ENCODE measurements at regions not wholly inside any gene's neighbourhood (a gene's known extent, or its start where the extent isn't known, plus 50 kb on each side); places are given as distances from the start of the nearest gene placed in this dataset.

GRCh38 chr4:32735856-32736590, 2015.9 kb downstream of the PCDH7 start:
- no peak overlapping the region for H2BK12ac ChIP-seq (ENCODE audit: low read depth, low read length)
- WGBS, 2 experiments (ENCODE audit: extremely low coverage in 1 of 2, insufficient coverage in 1 of 2, insufficient read length in 1 of 2, insufficient replicate concordance in 2 of 2, low coverage in 1 of 2, low lambda C conversion rate in 2 of 2, missing lambda C conversion rate in 1 of 2): 90% methylated on average over 5 of the region's 5 CpGs; no CpG with 5 or more reads in 1 of the 2 experiments
- no peak for TF ChIP-seq BRCA1 (IDR thresholded peaks at IDR 0.05; ENCODE audit: low read depth, low read length)
- no peak for TF ChIP-seq TEAD4 (IDR thresholded peaks at IDR 0.05; ENCODE audit: low read depth, low read length)
- TF ChIP-seq RAD21 (IDR thresholded peaks at IDR 0.05 in 1 of 2, conservative IDR thresholded peaks at IDR 0.05 in 1 of 2; ENCODE audit: low read depth in 2 of 2, low read length in 2 of 2): no peak
- no peak for TF ChIP-seq SIN3A (conservative IDR thresholded peaks at IDR 0.05 in 1 of 2, IDR thresholded peaks at IDR 0.05 in 1 of 2; ENCODE audit: low read depth in 1 of 2, low read length in 2 of 2)
- TF ChIP-seq CTBP2 (IDR thresholded peaks at IDR 0.05; ENCODE audit: borderline replicate concordance, insufficient read depth, insufficient read length, low read length): no peak
- TF ChIP-seq BCL11A (IDR thresholded peaks at IDR 0.05; ENCODE audit: low read depth in 2 of 2, low read length in 2 of 2): no peak
- TF ChIP-seq SRF (IDR thresholded peaks at IDR 0.05; ENCODE audit: low read depth, low read length): no peak
- H3K4me3 ChIP-seq (ENCODE audit: extremely low read depth in 1 of 4, insufficient read depth in 2 of 4, low read depth in 3 of 4, low read length in 4 of 4): no peak overlapping the region
- H3K4me2 ChIP-seq (ENCODE audit: insufficient read depth in 1 of 2, low read depth in 2 of 2, low read length in 2 of 2): no peak overlapping the region
- DNase-seq (ENCODE audit: low read depth in 1 of 2, low spot score in 2 of 2): no peak
- H2BK5ac ChIP-seq (ENCODE audit: low read depth, low read length): no peak overlapping the region
- no peaks in the 10 kb centered on the region for H3K23me2 ChIP-seq (ENCODE audit: low read depth, low read length)
- no peak overlapping the region for H2BK15ac ChIP-seq (ENCODE audit: low read length)
- no peak overlapping the region for H2BK20ac ChIP-seq (ENCODE audit: low read length)
- no peak for FAIRE-seq
- H4K20me1 ChIP-seq (replicated peaks in 1 of 2; ENCODE audit: control insufficient read depth in 1 of 2, insufficient read depth in 2 of 2, low read length in 2 of 2): no peaks in the 10 kb centered on the region
- no peaks in the 10 kb centered on the region for H3K4me1 ChIP-seq (replicated peaks in 1 of 4; ENCODE audit: control insufficient read depth in 3 of 4, insufficient read depth in 4 of 4, low read length in 3 of 4)
- H3K9ac ChIP-seq (replicated peaks in 1 of 4; ENCODE audit: extremely low read depth in 1 of 4, low read depth in 3 of 4, low read length in 3 of 4): no peak overlapping the region
- H2BK120ac ChIP-seq (replicated peaks; ENCODE audit: low read depth, low read length): no peak overlapping the region
- no peak overlapping the region for H3K18ac ChIP-seq (ENCODE audit: extremely low read depth, low read length)
- H3K27me3 ChIP-seq (replicated peaks in 1 of 4; ENCODE audit: control insufficient read depth in 3 of 4, extremely low read depth in 1 of 4, insufficient read depth in 3 of 4, low read length in 3 of 4): no peaks in the 10 kb centered on the region
- H2AK5ac ChIP-seq (ENCODE audit: low read depth, low read length): no peak overlapping the region
- no peak overlapping the region for H3K14ac ChIP-seq (ENCODE audit: insufficient read length)
- no peak overlapping the region for H4K5ac ChIP-seq (ENCODE audit: insufficient read length, low read depth, low read length)
- no peaks in the 10 kb centered on the region for H3K79me2 ChIP-seq (ENCODE audit: control insufficient read depth in 1 of 2, insufficient read depth in 2 of 2, low read length in 2 of 2)
- H3K36me3 ChIP-seq (ENCODE audit: control insufficient read depth in 2 of 4, insufficient read depth in 4 of 4, low read length in 3 of 4): no peaks in the 10 kb centered on the region
- H3K27ac ChIP-seq (ENCODE audit: low read depth, low read length): no peak overlapping the region
- H3K23ac ChIP-seq (ENCODE audit: insufficient read length): no peak overlapping the region
- CTCF ChIA-PET (ENCODE audit: partially characterized antibody): interaction anchor here (0.6 kb wide), 1 partner anchor 1671 kb away, joined by 6 read pairs; no protein-coding TSS in a partner anchor
- peak overlapping the region; percentile 97 for H2AFZ ChIP-seq (ENCODE audit: low read length)
- no peaks in the 10 kb centered on the region for H3K79me1 ChIP-seq (ENCODE audit: low read depth, low read length)
- H4K91ac ChIP-seq (replicated peaks; ENCODE audit: insufficient read length, low read length): no peak overlapping the region
- no peak overlapping the region for H4K8ac ChIP-seq (ENCODE audit: extremely low read depth, insufficient read depth, low read length)
- POLR2A ChIA-PET (ENCODE audit: partially characterized antibody): no interaction called here
- H3K56ac ChIP-seq (replicated peaks; ENCODE audit: insufficient read length, low read depth, low read length): no peak overlapping the region
- H3K4ac ChIP-seq (replicated peaks; ENCODE audit: insufficient read length, low read depth, low read length): no peak overlapping the region
- H3K9me3 ChIP-seq (ENCODE audit: insufficient read depth in 2 of 2, low read depth in 1 of 2, low read length in 1 of 2): 0 out of 4 replicates have a peak, but pooled peaks cover 0 to 2% of the 10 kb centered on the region in 2 experiments
